Prostate gland (tissue), 2 donors: ENCODE measurements at regions not wholly inside any gene's neighbourhood (a gene's known extent, or its start where the extent isn't known, plus 50 kb on each side); places are given as distances from the start of the nearest gene placed in this dataset.

Experiments
- CTCF ChIP-seq, 4 experiments: fragments of 200-600 bp in 2 of 4; fragments of 450-650 bp in 2 of 4; sonication (generic) in 2 of 4; IDR thresholded peaks; 1 replicate in 3 of 4; 2 replicates in 1 of 4; pipeline ENCODE4 v1.5.1; 2016 to 2019; ENCODE audit warnings: antibody characterized with exemption in 4 of 4, mild to moderate bottlenecking in 2 of 4, moderate library complexity in 2 of 4
- POLR2A ChIP-seq: fragments of 450-650 bp; IDR thresholded peaks from one replicate; pipeline ENCODE4 v1.6.1; 2016; ENCODE audit warnings: antibody characterized with exemption, mild to moderate bottlenecking
- POLR2AphosphoS5 ChIP-seq: sonication (generic); formaldehyde crosslinking; IDR thresholded peaks from one replicate; pipeline ENCODE4 v1.6.1; 2017; ENCODE audit warnings: antibody characterized with exemption

GRCh38 chr20:59484228-59484627 is 120.1 kb upstream of the PHACTR3 start:
- no peak for TF ChIP-seq POLR2A
- TF ChIP-seq CTCF (IDR thresholded peaks at IDR 0.05) = no peak
- TF ChIP-seq POLR2AphosphoS5 = no peak
